Muscle layer of colon (tissue), 2 donors: ENCODE measurements at regions not wholly inside any gene's neighbourhood (a gene's known extent, or its start where the extent isn't known, plus 50 kb on each side); places are given as distances from the start of the nearest gene placed in this dataset.

Experiments
- H3K27ac ChIP-seq: one replicate; pipeline ENCODE4 v1.7.0; 2013; ENCODE audit warnings: low read depth, mild to moderate bottlenecking, low read length, moderate library complexity
- H3K27me3 ChIP-seq, 2 donors: one replicate each; pipeline ENCODE4 v1.7.0; 2013; ENCODE audit warnings: low read length in 2 of 2, mild to moderate bottlenecking in 2 of 2; ENCODE audit not compliant: insufficient read depth in 2 of 2, control insufficient read depth in 1 of 2
- H3K36me3 ChIP-seq: one replicate; pipeline ENCODE4 v1.7.0; 2013; ENCODE audit warnings: mild to moderate bottlenecking, low read length; ENCODE audit not compliant: insufficient read depth
- H3K4me1 ChIP-seq: one replicate; pipeline ENCODE4 v1.7.0; 2013; ENCODE audit warnings: mild to moderate bottlenecking, low read length; ENCODE audit not compliant: insufficient read depth
- H3K4me3 ChIP-seq, 2 donors: one replicate each; pipeline ENCODE4 v1.7.0; 2013; ENCODE audit warnings: low read length in 2 of 2, low read depth in 1 of 2, mild to moderate bottlenecking in 1 of 2, moderate library complexity in 1 of 2
- H3K9ac ChIP-seq: one replicate; pipeline ENCODE4 v1.7.0; 2013; ENCODE audit warnings: low read length
- H3K9me3 ChIP-seq: one replicate; pipeline ENCODE4 v1.7.0; 2013; ENCODE audit warnings: mild to moderate bottlenecking, low read length
- donor health status: abdominal sarcoma.
- donor health status: Adenocarcinoma of cecum.

DNA sequence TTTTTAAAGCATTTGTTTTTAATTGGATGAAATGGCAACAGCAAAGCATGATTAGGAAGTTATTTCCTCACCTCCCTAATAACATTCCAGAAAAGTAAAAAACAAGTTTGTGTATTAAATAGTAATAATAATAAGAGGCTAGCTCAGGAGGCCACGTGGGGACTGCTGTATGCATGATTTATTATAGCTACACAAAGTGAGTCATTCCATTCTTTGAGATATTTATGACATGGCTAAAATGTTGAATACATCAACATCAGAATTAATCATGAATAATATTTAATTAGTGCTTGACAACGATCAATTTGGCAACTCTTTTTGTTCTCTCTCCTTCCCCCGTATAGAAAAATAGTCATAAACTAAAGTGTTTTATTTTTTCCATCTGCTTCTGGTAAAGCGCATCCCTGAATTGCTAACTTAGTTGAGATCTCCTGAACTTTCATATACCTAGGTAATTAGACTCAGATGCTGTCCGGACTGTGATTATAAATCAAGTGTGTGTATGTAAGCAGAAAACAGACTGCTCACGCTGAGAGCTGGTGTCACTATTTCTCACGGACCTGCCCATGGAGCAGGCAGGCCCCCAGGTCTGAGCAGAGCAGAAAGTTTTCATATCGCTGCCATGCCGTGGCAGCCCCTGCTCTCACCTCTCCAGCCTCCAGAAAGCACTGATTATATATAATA lies 125.7 kb downstream of the WT1 start:
- Histone ChIP-seq H3K36me3 (no peaks in the 10 kb centered on the region), H3K9ac (no peak overlapping the region), H3K9me3 (no peaks in the 10 kb centered on the region), H3K27ac (no peak overlapping the region), H3K4me1 (no peaks in the 10 kb centered on the region), H3K4me3 (no peak overlapping the region), H3K27me3 (no peaks in the 10 kb centered on the region)

GRCh38 chr11:32310214-32310601 lies 125.1 kb downstream of the WT1 start:
- H3K27me3 ChIP-seq: no peaks in the 10 kb centered on the region
- H3K36me3 ChIP-seq: no peaks in the 10 kb centered on the region
- no peak overlapping the region for H3K9ac ChIP-seq
- no peaks in the 10 kb centered on the region for H3K9me3 ChIP-seq
- H3K27ac ChIP-seq: no peak overlapping the region
- H3K4me3 ChIP-seq: no peak overlapping the region
- no peaks in the 10 kb centered on the region for H3K4me1 ChIP-seq

DNA sequence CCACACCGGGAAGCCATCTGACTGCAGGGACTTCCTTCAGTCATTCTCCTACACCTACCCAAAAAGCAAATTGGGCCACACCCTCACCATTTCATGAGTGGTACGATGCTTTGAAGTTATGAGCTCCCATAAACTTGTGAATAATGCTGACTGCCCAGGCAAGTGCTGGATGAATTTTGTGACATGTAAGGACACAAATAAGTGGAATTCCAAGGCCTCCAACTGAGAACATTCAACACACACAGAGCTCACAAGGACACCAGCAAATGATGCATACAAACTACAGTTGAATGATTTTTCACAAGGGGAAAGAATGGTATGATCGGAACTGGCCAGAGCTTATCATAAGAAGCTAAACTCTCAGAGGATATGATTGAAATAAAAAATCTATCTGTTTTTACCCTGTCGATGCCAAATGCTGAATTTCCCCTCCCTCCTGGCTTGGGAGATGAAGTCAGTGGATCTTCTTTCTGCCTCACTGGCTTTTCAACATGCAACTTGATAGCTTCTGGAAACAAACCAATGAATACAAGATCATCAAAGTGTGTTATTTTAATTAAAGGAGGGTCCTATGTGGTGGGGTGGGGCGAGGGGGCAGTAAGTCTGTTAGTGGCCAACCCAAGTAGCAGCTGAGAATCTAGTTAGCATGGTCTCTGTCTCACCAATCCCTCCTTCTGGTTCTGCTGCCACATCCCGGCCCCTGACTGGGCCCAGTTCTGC lies 123.8 kb downstream of the WT1 start:
- no peak overlapping the region for H3K27ac ChIP-seq
- no peaks in the 10 kb centered on the region for H3K27me3 ChIP-seq
- H3K9ac ChIP-seq: no peak overlapping the region
- no peaks in the 10 kb centered on the region for H3K36me3 ChIP-seq
- H3K9me3 ChIP-seq: no peaks in the 10 kb centered on the region
- no peaks in the 10 kb centered on the region for H3K4me1 ChIP-seq
- H3K4me3 ChIP-seq: no peak overlapping the region

DNA sequence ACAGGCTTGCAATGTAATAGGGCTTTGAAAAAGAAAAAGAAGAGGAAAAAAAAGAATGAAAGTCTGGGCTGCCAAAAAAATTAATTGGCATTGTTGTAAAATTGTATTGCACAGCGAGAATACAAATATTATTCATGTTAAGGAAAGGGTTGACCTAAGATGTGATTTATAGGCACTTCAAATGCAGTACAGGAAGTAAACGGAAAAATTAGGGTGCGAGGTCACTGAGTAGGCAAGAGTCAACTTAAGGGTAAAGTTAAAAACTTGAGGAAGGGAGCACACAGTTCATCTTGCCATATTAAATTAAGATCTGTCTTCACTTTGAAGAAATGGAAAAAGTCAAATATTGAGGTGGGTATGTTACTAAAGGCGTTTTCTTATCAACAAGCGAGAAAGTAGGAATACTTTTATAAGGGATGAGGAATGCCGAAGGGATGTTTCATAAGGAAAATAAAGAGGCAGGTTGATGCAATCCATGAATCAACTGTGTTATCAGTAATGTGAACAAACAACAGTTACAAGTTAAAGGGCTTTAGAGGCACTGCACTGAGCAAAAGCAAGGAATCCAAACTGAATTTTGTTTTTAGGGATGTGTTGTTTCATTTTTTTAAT lies 123.0 kb downstream of the WT1 start:
- Histone ChIP-seq H3K9ac (no peak overlapping the region), H3K27me3 (no peaks in the 10 kb centered on the region), H3K4me3 (no peak overlapping the region), H3K4me1 (no peaks in the 10 kb centered on the region), H3K9me3 (no peaks in the 10 kb centered on the region), H3K27ac (no peak overlapping the region), H3K36me3 (no peaks in the 10 kb centered on the region)

GRCh38 chr11:32312865-32313403 lies 122.4 kb downstream of the WT1 start:
- Histone ChIP-seq H3K36me3 (no peaks in the 10 kb centered on the region), H3K4me3 (no peak overlapping the region), H3K4me1 (no peaks in the 10 kb centered on the region), H3K9me3 (no peaks in the 10 kb centered on the region), H3K27ac (no peak overlapping the region), H3K9ac (no peak overlapping the region), H3K27me3 (no peaks in the 10 kb centered on the region)

- no peak overlapping the region for H3K4me3 ChIP-seq
- H3K9me3 ChIP-seq: no peaks in the 10 kb centered on the region
- no peaks in the 10 kb centered on the region for H3K4me1 ChIP-seq
- H3K36me3 ChIP-seq: no peaks in the 10 kb centered on the region
- H3K27ac ChIP-seq: no peak overlapping the region
- H3K9ac ChIP-seq: no peak overlapping the region
- no peaks in the 10 kb centered on the region for H3K27me3 ChIP-seq
Measured at GRCh38 chr11:32313477-32313876, 121.9 kb downstream of the WT1 start.

DNA sequence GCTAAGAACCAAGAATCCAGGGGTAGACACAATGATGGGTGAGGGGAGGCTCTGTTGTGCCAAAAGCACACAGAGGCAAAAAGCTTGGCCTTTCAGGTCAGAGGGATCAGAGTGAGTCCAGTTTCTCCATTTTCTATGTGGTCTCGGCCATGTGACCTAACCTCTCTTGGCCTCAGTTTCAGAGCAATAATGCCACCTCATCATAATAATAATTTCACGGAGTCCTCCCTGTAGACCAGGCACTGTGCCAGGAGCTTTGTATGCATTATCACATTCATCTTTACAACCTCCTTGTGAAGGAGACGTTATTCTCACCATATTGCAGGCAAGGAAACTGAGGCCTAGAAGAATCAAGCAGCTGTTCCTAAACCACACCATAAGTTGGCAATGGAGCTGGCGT lies 120.2 kb downstream of the WT1 start:
- no peaks in the 10 kb centered on the region for H3K4me1 ChIP-seq
- H3K4me3 ChIP-seq: no peak overlapping the region
- no peaks in the 10 kb centered on the region for H3K27me3 ChIP-seq
- H3K36me3 ChIP-seq: no peaks in the 10 kb centered on the region
- H3K9ac ChIP-seq: no peak overlapping the region
- H3K27ac ChIP-seq: no peak overlapping the region
- H3K9me3 ChIP-seq: no peaks in the 10 kb centered on the region

DNA sequence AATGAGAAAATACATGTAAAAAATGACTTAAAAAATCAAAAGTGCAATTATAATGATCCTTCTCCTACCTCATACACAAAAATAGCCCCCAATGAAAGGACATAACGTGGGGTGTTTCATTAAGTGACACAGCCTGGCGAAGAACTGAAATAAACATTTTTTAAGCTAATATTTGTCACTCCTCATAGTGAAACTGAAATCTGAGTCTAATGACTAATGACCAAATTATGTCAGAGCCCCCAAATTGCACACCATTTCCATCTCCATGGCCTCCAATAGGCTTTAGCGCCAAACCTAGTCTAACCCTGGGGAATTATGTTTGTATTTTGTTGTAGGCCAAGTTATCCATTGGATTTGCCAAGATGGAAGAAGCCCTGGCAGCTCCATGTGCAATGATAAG lies 119.1 kb downstream of the WT1 start:
- no peaks in the 10 kb centered on the region for H3K4me1 ChIP-seq
- H3K27ac ChIP-seq: no peak overlapping the region
- H3K9me3 ChIP-seq: no peaks in the 10 kb centered on the region
- H3K9ac ChIP-seq: no peak overlapping the region
- H3K4me3 ChIP-seq: no peak overlapping the region
- H3K27me3 ChIP-seq: no peaks in the 10 kb centered on the region
- H3K36me3 ChIP-seq: no peaks in the 10 kb centered on the region

DNA sequence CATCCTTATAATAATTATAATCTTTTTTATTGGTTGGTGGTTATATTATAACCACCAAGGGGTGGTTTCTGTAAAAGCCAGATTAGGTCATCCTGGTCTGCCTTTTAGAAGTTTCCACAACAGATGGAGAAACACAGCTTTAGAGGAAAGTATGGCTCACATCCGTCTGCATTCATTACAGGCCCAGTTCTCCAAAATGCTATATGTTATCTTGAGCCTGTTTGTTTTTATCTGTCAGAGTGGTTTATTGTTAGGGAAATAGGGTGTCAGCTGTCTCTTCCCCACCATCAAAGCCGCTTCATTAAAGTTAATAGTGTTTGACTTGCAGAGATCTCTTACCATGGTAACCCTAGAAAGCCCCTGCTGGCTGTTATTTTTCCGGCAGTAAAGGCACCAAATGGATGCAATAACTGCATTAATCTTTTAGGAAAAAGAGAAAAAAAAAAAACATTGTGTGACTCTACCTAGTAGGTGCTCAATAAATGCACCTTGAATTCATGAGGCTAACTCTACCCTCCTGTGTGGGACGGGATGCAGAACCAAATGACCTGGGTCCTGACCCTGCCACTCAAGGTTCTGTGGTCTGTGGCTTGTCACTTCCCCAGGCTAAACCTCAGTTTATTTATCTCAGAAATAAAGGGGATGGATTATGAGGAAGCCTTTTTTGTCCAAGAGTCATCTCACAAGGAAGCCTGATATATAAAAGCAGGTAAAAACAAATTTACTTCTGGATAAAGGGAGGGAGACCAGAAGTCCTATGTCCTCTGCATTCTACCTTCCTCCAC lies 118.3 kb downstream of the WT1 start:
- Histone ChIP-seq H3K36me3 (no peaks in the 10 kb centered on the region), H3K27me3 (no peaks in the 10 kb centered on the region), H3K9me3 (no peaks in the 10 kb centered on the region), H3K4me1 (no peaks in the 10 kb centered on the region), H3K4me3 (no peak overlapping the region), H3K9ac (no peak overlapping the region), H3K27ac (no peak overlapping the region)

- Histone ChIP-seq H3K4me3 (no peak overlapping the region), H3K4me1 (no peaks in the 10 kb centered on the region), H3K27ac (no peak overlapping the region), H3K27me3 (no peaks in the 10 kb centered on the region), H3K9ac (no peak overlapping the region), H3K36me3 (no peaks in the 10 kb centered on the region), H3K9me3 (no peaks in the 10 kb centered on the region)
Measured at GRCh38 chr11:32317643-32318042, 117.7 kb downstream of the WT1 start.
